GM20000 (cell line): ENCODE measurements at regions not wholly inside any gene's neighbourhood (a gene's known extent, or its start where the extent isn't known, plus 50 kb on each side); places are given as distances from the start of the nearest gene placed in this dataset.

ENCODE experiments used
- DNase-seq: peaks from one replicate; pipeline ENCODE4 v3.0.0; 2012; ENCODE audit warnings: low spot score
- CTCF ChIP-seq: IDR thresholded peaks from 2 replicates; pipeline ENCODE4 v1.5.1; 2012; ENCODE audit warnings: mild to moderate bottlenecking, control low read depth; ENCODE audit errors: extremely low read depth, missing control alignments

GRCh38 chr1:221239792-221240191 lies 360.5 kb downstream of the HLX start:
- TF ChIP-seq CTCF = no peak
- no peak for DNase-seq

GRCh38 chr1:221240690-221241089 lies 361.4 kb downstream of the HLX start:
- TF ChIP-seq CTCF = no peak
- no peak for DNase-seq

- no peak for TF ChIP-seq CTCF
- DNase-seq = no peak
Measured at GRCh38 chr1:221241157-221241556, 361.9 kb downstream of the HLX start.

GRCh38 chr1:221241592-221241991 lies 362.3 kb downstream of the HLX start:
- no peak for DNase-seq
- TF ChIP-seq CTCF = no peak

- no peak for DNase-seq
- TF ChIP-seq CTCF = no peak
Measured at GRCh38 chr1:221246067-221246466, 366.8 kb downstream of the HLX start.

- DNase-seq = no peak
- no peak for TF ChIP-seq CTCF
Measured at GRCh38 chr1:221246628-221247415, 367.6 kb downstream of the HLX start.

- TF ChIP-seq CTCF = no peak
- DNase-seq = no peak
Measured at GRCh38 chr1:221251580-221251979, 372.3 kb downstream of the HLX start.
